ENCODE measurements at regions not wholly inside any gene's neighbourhood (a gene's known extent, or its start where the extent isn't known, plus 50 kb on each side); places are given as distances from the start of the nearest gene placed in this dataset.

DNA sequence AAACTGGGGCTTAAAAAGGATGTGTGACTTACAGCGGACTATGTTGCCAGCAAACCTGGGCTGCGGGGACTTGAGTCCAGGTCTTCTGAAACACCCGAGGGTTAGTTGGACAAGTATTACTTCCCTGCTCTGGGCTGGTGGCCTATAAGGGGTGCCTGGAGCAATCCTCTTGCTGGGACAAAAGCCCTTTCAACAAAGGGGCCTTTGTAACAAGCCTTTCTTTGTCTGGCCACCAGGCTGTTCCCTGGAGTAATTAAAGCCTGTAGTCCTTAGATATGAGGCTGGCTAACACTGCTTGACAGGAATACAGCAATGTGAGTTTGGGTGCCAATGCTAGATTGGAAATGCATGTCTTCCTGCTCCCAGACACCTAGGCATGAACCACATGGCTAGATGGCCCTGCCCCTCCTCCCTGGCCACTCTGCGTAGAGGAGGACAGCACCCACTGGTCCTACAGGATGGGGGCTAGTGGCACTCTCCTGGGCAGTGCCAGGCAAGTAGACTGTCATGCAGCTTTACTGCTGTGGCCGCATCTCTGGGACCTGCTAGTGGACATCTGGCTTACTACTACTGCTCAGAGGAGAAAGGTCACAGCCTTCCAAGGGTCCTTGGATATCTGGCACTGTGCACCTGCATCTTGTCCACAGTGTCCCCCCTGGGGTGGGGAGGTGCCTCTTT, 343.1 kb downstream of the ZSWIM6 start:
- POLR2A ChIA-PET (ENCODE audit: low non-redundant PET) = no interaction called here
- no peak overlapping the region for H3K27ac ChIP-seq
- no peak for DNase-seq (ENCODE audit: low spot score)
- CTCF ChIA-PET = no interaction called here
- TF ChIP-seq, protein P1, sequence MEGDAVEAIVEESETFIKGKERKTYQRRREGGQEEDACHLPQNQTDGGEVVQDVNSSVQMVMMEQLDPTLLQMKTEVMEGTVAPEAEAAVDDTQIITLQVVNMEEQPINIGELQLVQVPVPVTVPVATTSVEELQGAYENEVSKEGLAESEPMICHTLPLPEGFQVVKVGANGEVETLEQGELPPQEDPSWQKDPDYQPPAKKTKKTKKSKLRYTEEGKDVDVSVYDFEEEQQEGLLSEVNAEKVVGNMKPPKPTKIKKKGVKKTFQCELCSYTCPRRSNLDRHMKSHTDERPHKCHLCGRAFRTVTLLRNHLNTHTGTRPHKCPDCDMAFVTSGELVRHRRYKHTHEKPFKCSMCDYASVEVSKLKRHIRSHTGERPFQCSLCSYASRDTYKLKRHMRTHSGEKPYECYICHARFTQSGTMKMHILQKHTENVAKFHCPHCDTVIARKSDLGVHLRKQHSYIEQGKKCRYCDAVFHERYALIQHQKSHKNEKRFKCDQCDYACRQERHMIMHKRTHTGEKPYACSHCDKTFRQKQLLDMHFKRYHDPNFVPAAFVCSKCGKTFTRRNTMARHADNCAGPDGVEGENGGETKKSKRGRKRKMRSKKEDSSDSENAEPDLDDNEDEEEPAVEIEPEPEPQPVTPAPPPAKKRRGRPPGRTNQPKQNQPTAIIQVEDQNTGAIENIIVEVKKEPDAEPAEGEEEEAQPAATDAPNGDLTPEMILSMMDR (conservative IDR thresholded peaks at IDR 0.05; ENCODE audit: low read depth) = no peak

DNA sequence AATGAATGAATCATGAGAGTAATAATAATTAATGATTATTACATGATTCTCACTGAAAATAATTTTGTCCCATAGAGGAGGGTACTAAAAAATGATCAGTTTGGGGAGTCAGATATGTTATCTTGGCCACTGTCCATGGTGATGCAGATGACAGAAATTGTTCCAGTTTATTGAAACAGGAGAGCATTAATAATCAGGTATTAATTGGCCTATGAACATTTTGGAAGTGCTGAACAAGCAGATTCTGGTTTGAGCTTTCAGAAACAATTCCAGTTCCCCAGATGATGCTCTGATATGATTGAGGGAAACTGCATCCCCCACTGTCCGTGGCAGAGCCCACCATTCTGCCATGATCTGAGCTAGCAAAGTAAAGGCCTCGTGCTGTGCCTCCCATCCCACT, 345.2 kb downstream of the ZSWIM6 start:
- TF ChIP-seq, protein P1 (conservative IDR thresholded peaks at IDR 0.05; ENCODE audit: low read depth) = no peak
- CTCF ChIA-PET = interaction anchor here (0.6 to 1.3 kb wide), 2 partner anchors 15 to 19 kb away, joined by 3 read pairs; no protein-coding TSS in a partner anchor
- POLR2A ChIA-PET (ENCODE audit: low non-redundant PET) = no interaction called here
- no peak for DNase-seq (ENCODE audit: low spot score)
- H3K27ac ChIP-seq = no peak overlapping the region

DNA sequence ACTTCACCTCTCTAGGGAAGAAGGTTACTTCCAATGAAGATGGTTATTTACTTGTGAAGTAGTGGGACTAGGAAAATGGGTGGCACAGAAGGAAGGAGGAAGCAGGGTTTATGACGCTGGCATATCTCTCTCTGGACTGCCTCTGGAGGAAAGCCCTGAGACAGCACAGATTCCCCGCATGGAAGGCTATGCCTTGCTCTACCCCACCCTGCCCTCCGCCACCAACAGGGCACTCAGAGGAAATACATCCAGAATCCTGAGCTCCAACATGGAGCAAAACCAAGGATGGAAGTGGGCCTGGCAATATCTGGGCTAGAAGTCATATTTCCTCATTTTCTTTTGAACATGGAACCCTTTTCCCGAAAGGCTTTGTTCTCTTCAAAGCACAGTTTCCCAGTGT, 346.9 kb downstream of the ZSWIM6 start:
- CTCF ChIA-PET = interaction anchor here (1.1 kb wide), 1 partner anchor 464 kb away, joined by 3 read pairs; no protein-coding TSS in a partner anchor
- POLR2A ChIA-PET (ENCODE audit: low non-redundant PET) = no interaction called here
- no peak overlapping the region for H3K27ac ChIP-seq
- no peak for DNase-seq (ENCODE audit: low spot score)
- TF ChIP-seq, protein P1 (conservative IDR thresholded peaks at IDR 0.05; ENCODE audit: low read depth) = no peak

DNA sequence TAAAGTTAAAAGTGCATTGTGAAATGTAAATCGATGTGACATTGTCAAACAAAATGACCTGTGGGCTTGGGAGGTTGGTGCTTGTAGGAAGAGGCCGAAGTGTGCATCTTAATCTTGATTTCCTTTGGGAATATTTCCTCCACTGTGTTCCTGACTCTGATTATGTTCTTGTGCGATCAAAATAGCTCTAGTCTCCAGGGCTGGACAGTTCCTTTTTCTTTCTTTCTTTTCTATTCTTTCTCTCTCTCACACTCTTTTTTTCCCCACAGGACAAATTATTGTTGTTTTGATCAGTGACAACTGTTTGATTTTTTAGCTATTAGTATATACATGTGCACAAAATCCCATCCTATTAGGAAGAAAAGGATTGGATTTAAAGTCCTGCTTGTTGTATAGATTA, 347.5 kb downstream of the ZSWIM6 start:
- CTCF ChIA-PET = interaction anchor here (0.6 to 1.1 kb wide), 2 partner anchors 10 to 464 kb away, joined by 3 read pairs; no protein-coding TSS in a partner anchor
- H3K27ac ChIP-seq = no peak overlapping the region
- no peak for DNase-seq (ENCODE audit: low spot score)
- POLR2A ChIA-PET (ENCODE audit: low non-redundant PET) = no interaction called here
- TF ChIP-seq, protein P1 (conservative IDR thresholded peaks at IDR 0.05; ENCODE audit: low read depth) = no peak

DNA sequence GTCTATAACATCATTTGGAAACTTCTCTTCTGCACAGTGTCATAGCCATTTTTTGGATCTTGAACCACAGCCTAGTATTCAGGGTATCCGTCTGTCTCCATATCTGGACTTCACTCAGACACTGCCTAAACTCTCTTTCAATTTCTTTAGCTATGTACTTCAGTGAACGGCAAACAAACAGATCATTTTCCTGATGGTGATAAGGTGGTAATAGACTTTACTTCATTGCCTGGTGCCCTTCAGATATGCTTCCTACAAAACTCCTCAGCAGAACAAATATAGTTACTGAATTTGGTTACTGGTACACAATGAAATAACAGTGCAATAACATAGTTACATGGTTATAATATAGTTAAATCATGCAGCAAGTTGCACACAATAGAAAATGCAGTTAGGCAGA, 348.2 kb downstream of the ZSWIM6 start:
- DNase-seq (ENCODE audit: low spot score) = no peak
- ChIA-PET POLR2A (ENCODE audit: low non-redundant PET) (no interaction called here), CTCF (interaction anchor here (0.6 kb wide), 2 partner anchors 9 to 585 kb away, joined by 3 read pairs; no protein-coding TSS in a partner anchor)
- no peak overlapping the region for H3K27ac ChIP-seq
- TF ChIP-seq, protein P1 (conservative IDR thresholded peaks at IDR 0.05; ENCODE audit: low read depth) = no peak

DNA sequence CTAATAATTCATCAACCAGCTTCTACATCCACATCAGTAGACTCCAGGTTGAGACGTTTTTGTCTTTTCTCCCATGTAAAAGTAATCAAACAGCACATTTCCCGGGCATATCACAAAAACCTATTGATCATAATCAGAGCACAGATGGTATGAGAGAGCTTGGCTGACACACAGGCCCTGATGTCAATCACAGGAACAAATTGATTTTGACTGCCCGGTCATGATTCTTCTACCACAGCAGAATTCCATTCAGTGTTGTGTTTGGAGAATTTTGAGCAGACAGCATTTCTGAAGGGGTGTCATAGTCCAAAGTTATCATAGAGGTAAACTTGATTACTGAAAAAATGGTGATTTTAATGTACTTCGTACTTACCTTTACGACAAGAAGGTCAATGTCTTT, 351.1 kb downstream of the ZSWIM6 start:
- no peak for DNase-seq (ENCODE audit: low spot score)
- H3K27ac ChIP-seq = no peak overlapping the region
- POLR2A ChIA-PET (ENCODE audit: low non-redundant PET) = no interaction called here
- CTCF ChIA-PET = interaction anchor here (0.5 to 2.2 kb wide), 4 partner anchors 9 to 249 kb away, joined by 3 to 10 read pairs (median 4); no protein-coding TSS in a partner anchor
- TF ChIP-seq, protein P1 (conservative IDR thresholded peaks at IDR 0.05; ENCODE audit: low read depth) = no peak
